Uterus (tissue), 3 donors: ENCODE measurements at regions not wholly inside any gene's neighbourhood (a gene's known extent, or its start where the extent isn't known, plus 50 kb on each side); places are given as distances from the start of the nearest gene placed in this dataset.

Source experiments
- DNase-seq, 2 donors: peaks; one replicate each; pipeline ENCODE4 v3.0.0-alpha.2; 2019 to 2020
- H3K27ac ChIP-seq, 2 donors: fragments of 200-600 bp; sonication (generic); 1 replicate in 1 of 2; 2 replicates in 1 of 2; pipeline ENCODE4 v1.5.1; 2016 to 2018
- H3K27me3 ChIP-seq, 2 donors: fragments of 200-600 bp; sonication (generic); one replicate each; pipeline ENCODE4 v1.5.1; 2018 to 2019; ENCODE audit warnings: control low read depth in 1 of 2
- H3K36me3 ChIP-seq, 2 donors: fragments of 200-600 bp; sonication (generic); one replicate each; pipeline ENCODE4 v1.5.1; 2019; ENCODE audit warnings: control low read depth in 1 of 2
- H3K4me1 ChIP-seq, 2 donors: fragments of 200-600 bp; sonication (generic); one replicate each; pipeline ENCODE4 v1.5.1; 2018 to 2019; ENCODE audit warnings: control low read depth in 1 of 2
- H3K4me3 ChIP-seq, 2 donors: fragments of 200-600 bp; sonication (generic); 1 replicate in 1 of 2; 2 replicates in 1 of 2; pipeline ENCODE4 v1.5.1; 2018 to 2019; ENCODE audit warnings: mild to moderate bottlenecking in 1 of 2
- H3K9me3 ChIP-seq, 2 donors: fragments of 200-600 bp; sonication (generic); one replicate each; pipeline ENCODE4 v1.5.1; 2019; ENCODE audit warnings: control low read depth in 1 of 2
- CTCF ChIP-seq, 4 experiments: fragments of 200-600 bp in 2 of 4; fragments of 450-650 bp in 2 of 4; sonication (generic) in 2 of 4; IDR thresholded peaks; one replicate each; pipeline ENCODE4 v1.5.1; 2016 to 2019; ENCODE audit warnings: antibody characterized with exemption in 4 of 4, mild to moderate bottlenecking in 2 of 4, moderate library complexity in 1 of 4
- POLR2A ChIP-seq, 2 donors: fragments of 450-650 bp; IDR thresholded peaks; one replicate each; pipeline ENCODE4 v1.6.1; 2016; ENCODE audit warnings: antibody characterized with exemption in 2 of 2, mild to moderate bottlenecking in 1 of 2, moderate library complexity in 1 of 2
- intact Hi-C: fragments of 100-400 bp; cut with DNase I; formaldehyde crosslinking; loops from one replicate; pipeline ENCODE4 v1.15.1; 2023; ENCODE audit warnings: low total_unique reads
- donor health status: DM: yes; HTN: yes; CAD: no.

GRCh38 chr5:28708472-28708871 is 1670.1 kb upstream of the CDH9 start:
- Histone ChIP-seq H3K36me3 (no peaks in the 10 kb centered on the region), H3K9me3 (no peaks in the 10 kb centered on the region), H3K27ac (no peak overlapping the region), H3K27me3 (no peaks in the 10 kb centered on the region), H3K4me1 (no peaks in the 10 kb centered on the region), H3K4me3 (no peak overlapping the region)
- no peak for DNase-seq
- intact Hi-C loops = no loop called here
- no peak for TF ChIP-seq POLR2A (IDR thresholded peaks at IDR 0.05)
- no peak for TF ChIP-seq CTCF (IDR thresholded peaks at IDR 0.05)

GRCh38 chr5:28707706-28708105 is 1669.3 kb upstream of the CDH9 start:
- H3K4me1 ChIP-seq = no peaks in the 10 kb centered on the region
- H3K36me3 ChIP-seq = no peaks in the 10 kb centered on the region
- no peak for DNase-seq
- TF ChIP-seq CTCF (IDR thresholded peaks at IDR 0.05) (no peak), POLR2A (IDR thresholded peaks at IDR 0.05) (no peak)
- H3K27me3 ChIP-seq = no peaks in the 10 kb centered on the region
- no peak overlapping the region for H3K4me3 ChIP-seq
- intact Hi-C loops = no loop called here
- H3K9me3 ChIP-seq = no peaks in the 10 kb centered on the region
- no peak overlapping the region for H3K27ac ChIP-seq

GRCh38 chr5:28703651-28704260 is 1665.4 kb upstream of the CDH9 start:
- intact Hi-C loops = no loop called here
- no peak for DNase-seq
- Histone ChIP-seq H3K4me1 (no peaks in the 10 kb centered on the region), H3K4me3 (no peak overlapping the region), H3K27ac (no peak overlapping the region), H3K36me3 (no peaks in the 10 kb centered on the region), H3K27me3 (no peaks in the 10 kb centered on the region), H3K9me3 (no peaks in the 10 kb centered on the region)
- TF ChIP-seq POLR2A (IDR thresholded peaks at IDR 0.05) (no peak), CTCF (IDR thresholded peaks at IDR 0.05) (no peak)

- TF ChIP-seq POLR2A (IDR thresholded peaks at IDR 0.05) (no peak), CTCF (IDR thresholded peaks at IDR 0.05) (no peak)
- no peaks in the 10 kb centered on the region for H3K27me3 ChIP-seq
- H3K9me3 ChIP-seq = no peaks in the 10 kb centered on the region
- H3K4me1 ChIP-seq = no peaks in the 10 kb centered on the region
- no peak for DNase-seq
- no peaks in the 10 kb centered on the region for H3K36me3 ChIP-seq
- no peak overlapping the region for H3K27ac ChIP-seq
- no peak overlapping the region for H3K4me3 ChIP-seq
- intact Hi-C loops = no loop called here
Observed at GRCh38 chr5:28691526-28691925, 1653.1 kb upstream of the CDH9 start.

- no peaks in the 10 kb centered on the region for H3K4me1 ChIP-seq
- DNase-seq = no peak
- no peaks in the 10 kb centered on the region for H3K9me3 ChIP-seq
- intact Hi-C loops = no loop called here
- no peaks in the 10 kb centered on the region for H3K36me3 ChIP-seq
- TF ChIP-seq CTCF (IDR thresholded peaks at IDR 0.05) (no peak), POLR2A (IDR thresholded peaks at IDR 0.05) (no peak)
- H3K4me3 ChIP-seq = no peak overlapping the region
- no peak overlapping the region for H3K27ac ChIP-seq
- H3K27me3 ChIP-seq = no peaks in the 10 kb centered on the region
Observed at GRCh38 chr5:28685794-28686193, 1647.4 kb upstream of the CDH9 start.
